Fibroblast of villous mesenchyme (primary cell): ENCODE measurements at regions not wholly inside any gene's neighbourhood (a gene's known extent, or its start where the extent isn't known, plus 50 kb on each side); places are given as distances from the start of the nearest gene placed in this dataset.

Experiments
- DNase-seq: peaks from one replicate; pipeline ENCODE4 v3.0.0-alpha.2; 2010; ENCODE audit warnings: low read depth
- H3K4me3 ChIP-seq: 2 replicates; pipeline ENCODE4 v1.5.1; 2011; ENCODE audit warnings: low read depth, mild to moderate bottlenecking, low read length
- CTCF ChIP-seq: IDR thresholded peaks from 2 replicates; pipeline ENCODE4 v1.5.1; 2012; ENCODE audit warnings: low read depth, mild to moderate bottlenecking, low read length; ENCODE audit not compliant: insufficient read depth

DNA sequence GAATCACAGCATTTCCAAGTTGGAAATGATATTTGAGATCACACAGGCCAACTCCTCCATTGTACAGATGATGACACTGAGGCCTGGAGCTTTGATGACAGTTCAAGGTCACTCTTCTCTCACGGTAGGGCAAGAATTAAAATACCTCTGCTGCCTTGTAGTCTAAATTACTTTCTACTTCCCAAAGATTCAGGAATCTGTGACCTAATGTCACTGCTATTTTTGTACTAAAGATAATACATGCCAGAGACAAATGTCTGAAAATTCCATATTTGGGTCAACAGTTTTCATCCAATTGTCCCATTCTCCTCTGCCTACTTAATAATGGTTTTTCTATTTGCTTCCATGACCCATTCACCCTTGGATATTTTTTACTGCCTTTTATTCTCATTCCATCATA is 160.0 kb downstream of the SOD2 start:
- no peak overlapping the region for H3K4me3 ChIP-seq
- no peak for DNase-seq
- no peak for TF ChIP-seq CTCF

DNA sequence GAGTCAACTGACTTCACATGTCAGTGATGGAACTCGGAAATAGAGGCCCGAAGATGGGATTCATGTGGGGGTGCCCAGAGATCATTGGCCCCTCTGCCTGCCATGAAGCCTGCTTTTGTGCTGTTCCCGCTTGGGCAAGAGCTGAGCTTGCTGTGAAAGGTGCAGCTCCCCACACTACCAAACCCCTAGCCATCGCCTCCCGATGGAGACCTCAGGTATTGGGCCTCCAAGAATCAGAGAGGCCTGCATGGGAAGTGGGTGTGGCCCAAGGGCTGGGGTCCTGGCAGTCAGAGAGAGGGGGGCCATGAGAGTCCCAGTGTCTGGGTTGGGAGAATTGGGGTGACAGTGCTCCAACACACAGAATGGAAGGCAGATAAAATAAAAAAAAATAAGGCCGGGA is 160.9 kb downstream of the SOD2 start:
- no peak overlapping the region for H3K4me3 ChIP-seq
- no peak for TF ChIP-seq CTCF
- DNase-seq = no peak

- DNase-seq = no peak
- no peak overlapping the region for H3K4me3 ChIP-seq
- TF ChIP-seq CTCF = no peak
Measured at GRCh38 chr6:159529934-159530333, 163.1 kb downstream of the SOD2 start.

DNA sequence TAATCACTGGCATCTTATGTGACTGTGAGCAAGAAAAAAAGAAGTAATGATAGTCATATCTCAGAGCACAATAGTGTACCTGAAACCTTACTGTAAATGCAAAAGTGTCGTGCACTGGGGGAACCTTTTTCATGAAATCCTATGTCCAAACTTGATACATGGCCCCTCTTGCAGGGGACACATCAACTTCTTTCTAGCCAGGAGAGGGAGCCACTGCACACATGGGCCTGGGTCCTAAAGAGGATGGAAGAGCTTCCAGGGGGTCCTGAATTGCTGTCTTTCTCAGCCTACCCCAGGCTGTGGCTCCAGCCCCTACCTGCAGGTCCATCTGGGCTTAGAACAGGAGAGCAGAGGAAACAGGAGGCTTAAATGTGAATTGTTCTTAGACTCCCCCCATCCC is 165.7 kb downstream of the SOD2 start:
- TF ChIP-seq CTCF = no peak
- DNase-seq = no peak
- H3K4me3 ChIP-seq = no peak overlapping the region

- no peak for TF ChIP-seq CTCF
- no peak for DNase-seq
- H3K4me3 ChIP-seq = no peak overlapping the region
Measured at GRCh38 chr6:159525445-159526025, 167.5 kb downstream of the SOD2 start.

DNA sequence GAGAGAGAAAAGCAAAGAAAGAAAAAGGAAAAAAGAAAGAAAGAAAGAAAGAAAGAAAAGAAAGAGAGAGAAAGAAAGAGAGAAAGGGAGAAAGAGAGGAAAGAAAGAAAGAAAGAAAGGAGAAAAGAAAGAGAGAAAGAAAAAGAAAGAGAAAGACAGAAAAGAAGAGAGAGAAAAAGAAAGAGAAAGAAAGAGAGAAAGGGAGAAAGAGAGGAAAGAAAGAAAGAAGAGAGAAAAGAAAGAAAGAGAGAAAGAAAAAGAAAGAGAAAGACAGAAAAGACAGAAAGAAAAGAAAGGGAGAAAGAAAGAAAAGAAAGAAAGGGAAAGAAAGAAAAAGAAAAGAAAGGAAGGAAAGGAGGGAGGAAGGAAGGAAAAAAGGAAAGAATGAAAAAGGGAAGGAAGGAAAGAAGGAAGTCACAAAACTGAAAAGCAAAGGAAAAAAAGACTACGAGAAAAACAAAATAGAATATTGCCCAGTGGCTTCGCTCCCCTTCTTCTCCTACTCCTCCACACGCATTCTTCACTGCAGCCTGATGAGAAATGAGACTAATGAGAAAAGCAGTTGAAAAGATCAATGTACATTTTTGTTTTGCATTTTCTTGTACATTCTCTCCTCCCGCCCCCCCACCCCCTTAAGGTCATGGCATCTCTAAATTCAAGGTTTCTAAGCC is 170.0 kb downstream of the SOD2 start:
- no peak for DNase-seq
- no peak for TF ChIP-seq CTCF
- no peak overlapping the region for H3K4me3 ChIP-seq

- no peak for TF ChIP-seq CTCF
- H3K4me3 ChIP-seq = no peak overlapping the region
Measured at GRCh38 chr6:159521962-159522361, 171.1 kb downstream of the SOD2 start.

More at GRCh38 chr6:159521962-159522361, 171.1 kb downstream of the SOD2 start:
- no peak for DNase-seq
